IPS-18a (cell line): ENCODE measurements at regions not wholly inside any gene's neighbourhood (a gene's known extent, or its start where the extent isn't known, plus 50 kb on each side); places are given as distances from the start of the nearest gene placed in this dataset.

Experiments
- H3K27ac ChIP-seq: one replicate; pipeline ENCODE4 v1.5.1; 2013; ENCODE audit warnings: low read length
- H3K27me3 ChIP-seq: one replicate; pipeline ENCODE4 v1.6.1; 2013; ENCODE audit warnings: mild to moderate bottlenecking, low read length; ENCODE audit not compliant: control insufficient read depth, insufficient read depth
- H3K36me3 ChIP-seq: one replicate; pipeline ENCODE4 v1.6.1; 2013; ENCODE audit warnings: low read depth, low read length; ENCODE audit not compliant: control insufficient read depth
- H3K4me1 ChIP-seq: one replicate; pipeline ENCODE4 v1.6.1; 2013; ENCODE audit warnings: low read depth, low read length; ENCODE audit not compliant: control insufficient read depth
- H3K4me3 ChIP-seq: one replicate; pipeline ENCODE4 v1.5.1; 2013; ENCODE audit warnings: low read length
- H3K9ac ChIP-seq: one replicate; pipeline ENCODE4 v1.6.1; 2013; ENCODE audit warnings: mild to moderate bottlenecking, low read length, moderate library complexity
- H3K9me3 ChIP-seq: one replicate; pipeline ENCODE4 v1.6.1; 2013; ENCODE audit warnings: low read depth, low read length; ENCODE audit not compliant: control insufficient read depth

DNA sequence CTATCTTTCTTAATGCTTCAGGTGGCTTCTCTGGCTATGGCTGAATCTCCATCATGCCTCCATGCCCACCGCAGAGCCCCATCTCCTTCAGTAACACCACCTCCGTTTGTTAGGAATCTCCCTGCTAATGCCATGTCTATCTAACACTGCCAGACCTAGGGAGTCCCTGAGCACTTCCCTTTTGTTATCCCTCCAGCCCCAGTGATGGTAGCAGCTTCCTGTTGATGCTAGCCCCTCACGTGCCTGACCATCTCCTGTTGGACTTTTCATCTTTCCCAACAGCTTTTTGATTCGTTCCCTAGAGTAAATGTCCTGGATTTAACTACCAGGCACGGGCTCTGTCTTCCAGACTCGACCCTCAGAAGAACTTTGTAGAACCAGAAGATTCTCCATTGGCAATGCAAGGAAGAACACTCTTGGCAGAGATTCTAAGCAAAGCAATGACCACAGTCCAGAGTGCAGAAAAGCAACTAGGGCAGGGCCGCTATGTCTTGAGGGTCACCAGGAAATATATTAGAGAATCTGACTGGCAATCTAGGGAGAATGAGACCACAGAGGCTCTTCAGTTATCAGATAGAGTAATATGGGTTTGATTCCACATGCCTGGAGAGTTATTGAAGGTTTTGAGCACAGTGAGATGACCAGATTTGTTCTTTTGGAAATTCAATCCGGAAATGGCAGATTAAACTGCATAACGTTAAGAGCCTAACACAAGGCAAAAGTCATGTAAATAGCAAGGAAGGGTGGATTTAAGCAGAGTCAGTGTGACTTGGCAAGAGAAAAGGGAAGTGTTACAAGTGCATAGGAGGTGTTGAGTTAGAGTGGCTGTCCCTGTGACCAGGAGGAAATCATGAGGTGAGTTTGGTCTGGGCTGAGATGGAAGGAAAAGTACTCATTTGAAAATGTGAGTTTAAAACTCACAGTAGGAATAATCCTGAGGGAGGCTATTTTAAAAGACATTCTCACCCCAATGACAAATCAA, 555.2 kb downstream of the ACTL7B start:
- no peaks in the 10 kb centered on the region for H3K9me3 ChIP-seq
- H3K9ac ChIP-seq: no peak overlapping the region
- H3K36me3 ChIP-seq: no peaks in the 10 kb centered on the region
- no peak overlapping the region for H3K4me3 ChIP-seq
- H3K27ac ChIP-seq: no peak overlapping the region
- H3K27me3 ChIP-seq: no peaks in the 10 kb centered on the region
- no peaks in the 10 kb centered on the region for H3K4me1 ChIP-seq

DNA sequence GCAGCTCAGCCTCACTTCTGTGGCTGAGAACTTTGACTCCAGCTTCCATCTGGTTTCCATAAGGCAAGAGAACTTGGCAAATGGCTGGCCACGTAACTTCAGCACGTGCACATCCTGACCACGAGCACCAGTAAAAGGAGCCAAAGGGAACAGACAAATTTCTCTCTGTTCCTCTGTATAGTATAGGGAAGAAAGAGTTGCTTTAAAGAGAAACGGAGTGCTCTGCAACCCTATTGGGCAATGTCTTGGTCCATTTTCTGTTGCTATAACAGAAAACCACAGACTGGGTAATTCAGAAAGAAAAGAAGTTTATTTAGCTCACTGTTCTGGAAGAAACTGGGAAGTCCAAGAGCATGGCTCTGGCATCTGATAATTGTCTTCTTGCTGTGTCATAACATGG, 558.7 kb downstream of the ACTL7B start:
- no peak overlapping the region for H3K4me3 ChIP-seq
- no peaks in the 10 kb centered on the region for H3K36me3 ChIP-seq
- H3K4me1 ChIP-seq: no peaks in the 10 kb centered on the region
- no peak overlapping the region for H3K27ac ChIP-seq
- H3K27me3 ChIP-seq: no peaks in the 10 kb centered on the region
- no peaks in the 10 kb centered on the region for H3K9me3 ChIP-seq
- H3K9ac ChIP-seq: no peak overlapping the region

DNA sequence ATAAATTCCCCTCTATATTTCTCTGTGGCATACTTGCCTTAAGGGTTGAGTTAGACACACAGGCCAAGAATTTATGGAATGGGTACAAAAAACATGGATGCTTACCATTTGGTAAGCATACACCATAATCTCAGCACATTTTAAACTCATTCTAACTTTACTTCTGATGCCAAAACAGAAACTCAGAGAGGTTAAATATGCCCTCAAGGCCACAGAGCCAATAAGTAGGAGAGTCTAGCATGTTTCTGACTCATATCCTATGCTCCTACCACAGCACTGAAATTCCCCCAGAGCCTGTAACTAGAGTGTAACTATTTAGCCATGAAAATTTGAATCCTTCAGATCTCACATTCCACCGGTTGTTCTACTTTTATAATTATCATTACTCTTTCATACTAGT, 559.7 kb downstream of the ACTL7B start:
- H3K4me3 ChIP-seq: no peak overlapping the region
- no peak overlapping the region for H3K27ac ChIP-seq

DNA sequence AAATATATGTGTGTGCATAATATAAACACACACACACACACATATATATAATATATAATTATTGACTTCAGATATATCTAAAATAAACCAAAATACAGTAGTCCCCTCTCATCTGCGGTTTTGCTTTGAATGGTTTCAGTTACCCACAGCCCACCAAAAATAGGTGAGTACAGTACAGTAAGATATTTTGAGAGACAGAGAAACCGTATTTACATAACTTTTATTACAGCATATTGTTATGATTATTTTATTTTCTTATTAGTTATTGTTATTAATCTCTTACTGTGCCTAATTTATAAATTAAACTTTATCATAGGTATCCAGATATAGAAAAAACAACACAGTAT, 564.2 kb downstream of the ACTL7B start:
- Histone ChIP-seq H3K27me3 (no peaks in the 10 kb centered on the region), H3K27ac (no peak overlapping the region), H3K4me1 (no peaks in the 10 kb centered on the region), H3K9me3 (no peaks in the 10 kb centered on the region), H3K4me3 (no peak overlapping the region), H3K36me3 (no peaks in the 10 kb centered on the region), H3K9ac (no peak overlapping the region)

More for the DNA sequence above, 559.7 kb downstream of the ACTL7B start:
- H3K9me3 ChIP-seq: no peaks in the 10 kb centered on the region
- H3K27me3 ChIP-seq: no peaks in the 10 kb centered on the region
- no peak overlapping the region for H3K9ac ChIP-seq
- H3K36me3 ChIP-seq: no peaks in the 10 kb centered on the region
- no peaks in the 10 kb centered on the region for H3K4me1 ChIP-seq

DNA sequence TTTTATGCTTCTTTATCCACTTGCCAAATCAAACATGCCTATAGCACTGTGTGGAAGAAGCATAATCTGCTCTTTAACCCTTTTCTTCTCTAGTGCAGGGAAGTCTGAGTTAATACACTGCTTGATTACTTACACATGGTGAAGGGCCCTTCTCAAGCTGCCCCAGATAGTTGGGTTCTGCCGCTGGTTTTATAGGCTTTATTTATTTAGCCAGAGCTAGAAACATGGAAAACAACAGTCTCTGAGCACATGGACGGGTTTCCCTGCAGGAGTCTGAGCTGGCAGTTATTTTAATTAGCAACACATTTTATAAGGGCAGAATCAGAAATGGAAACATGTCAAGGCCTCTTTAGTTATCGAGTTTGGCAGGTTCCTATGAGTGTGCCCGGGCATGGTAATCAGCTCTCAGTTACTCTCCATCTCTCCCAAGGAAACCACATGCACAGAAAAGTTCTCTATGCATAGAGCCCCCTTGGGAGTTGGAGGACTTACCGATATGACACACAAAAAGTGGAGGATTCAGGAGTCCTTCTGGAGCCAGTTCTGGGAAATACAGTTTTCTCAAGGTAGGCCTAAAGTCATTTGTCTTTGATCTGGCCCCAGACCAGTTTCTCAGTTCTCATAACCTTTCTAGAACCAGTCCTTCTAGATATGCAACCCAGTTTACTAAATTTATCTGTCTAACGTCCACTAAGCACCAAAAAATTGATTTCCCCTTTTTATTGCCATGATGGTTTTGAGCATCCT, 564.8 kb downstream of the ACTL7B start:
- Histone ChIP-seq H3K36me3 (no peaks in the 10 kb centered on the region), H3K9ac (no peak overlapping the region), H3K4me3 (no peak overlapping the region), H3K27me3 (no peaks in the 10 kb centered on the region), H3K9me3 (no peaks in the 10 kb centered on the region), H3K4me1 (no peaks in the 10 kb centered on the region), H3K27ac (no peak overlapping the region)

DNA sequence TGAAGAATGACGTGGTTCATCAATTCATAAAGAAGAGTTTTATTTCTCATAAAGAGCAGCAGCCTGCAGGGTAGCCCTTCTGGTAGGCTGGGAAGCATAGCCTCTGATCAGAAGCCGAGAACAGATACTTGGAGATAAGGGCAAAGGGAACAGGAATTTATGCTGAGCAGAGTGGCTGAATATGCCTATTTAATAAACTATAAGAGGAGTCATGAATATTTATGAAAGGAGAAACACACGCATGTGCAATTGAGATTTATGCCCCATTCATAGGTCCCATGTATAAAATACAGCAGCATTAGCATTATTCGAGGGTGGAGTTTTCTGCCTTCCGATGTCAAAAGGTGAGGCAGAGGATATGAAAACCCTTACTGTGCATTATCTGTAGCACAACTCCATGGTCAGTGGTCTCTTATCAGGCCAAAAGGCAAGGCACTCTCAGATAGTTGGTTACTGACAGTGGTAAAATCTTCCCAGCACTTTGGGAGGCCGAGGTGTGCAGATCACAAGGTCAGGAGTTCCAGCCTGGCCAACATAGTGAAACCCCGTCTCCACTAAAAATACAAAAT, 569.1 kb downstream of the ACTL7B start:
- no peaks in the 10 kb centered on the region for H3K4me1 ChIP-seq
- no peak overlapping the region for H3K27ac ChIP-seq
- H3K27me3 ChIP-seq: no peaks in the 10 kb centered on the region
- H3K9me3 ChIP-seq: no peaks in the 10 kb centered on the region
- no peaks in the 10 kb centered on the region for H3K36me3 ChIP-seq
- no peak overlapping the region for H3K9ac ChIP-seq
- H3K4me3 ChIP-seq: no peak overlapping the region

DNA sequence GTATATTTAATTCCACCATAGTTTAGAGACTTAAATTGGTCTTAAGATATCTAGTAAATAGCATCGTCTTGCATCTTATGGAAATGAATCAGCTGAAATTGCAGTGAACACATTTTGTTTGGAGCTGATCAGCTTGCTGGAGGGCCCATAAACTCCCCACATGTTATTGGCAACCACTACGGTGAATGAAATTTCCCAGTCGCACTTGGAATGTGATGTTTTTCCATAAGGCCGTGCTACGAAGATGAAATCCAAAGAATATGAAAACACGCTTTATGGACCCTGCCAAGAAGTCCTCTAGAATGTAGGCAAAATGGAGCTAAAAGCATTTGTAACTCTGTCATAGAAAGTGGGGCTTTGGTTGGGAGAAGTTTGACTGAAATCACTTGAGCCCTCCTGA, 572.1 kb downstream of the ACTL7B start:
- no peaks in the 10 kb centered on the region for H3K27me3 ChIP-seq
- no peak overlapping the region for H3K27ac ChIP-seq
- H3K36me3 ChIP-seq: no peaks in the 10 kb centered on the region
- H3K9me3 ChIP-seq: no peaks in the 10 kb centered on the region
- H3K4me1 ChIP-seq: no peaks in the 10 kb centered on the region
- H3K4me3 ChIP-seq: no peak overlapping the region
- H3K9ac ChIP-seq: no peak overlapping the region

DNA sequence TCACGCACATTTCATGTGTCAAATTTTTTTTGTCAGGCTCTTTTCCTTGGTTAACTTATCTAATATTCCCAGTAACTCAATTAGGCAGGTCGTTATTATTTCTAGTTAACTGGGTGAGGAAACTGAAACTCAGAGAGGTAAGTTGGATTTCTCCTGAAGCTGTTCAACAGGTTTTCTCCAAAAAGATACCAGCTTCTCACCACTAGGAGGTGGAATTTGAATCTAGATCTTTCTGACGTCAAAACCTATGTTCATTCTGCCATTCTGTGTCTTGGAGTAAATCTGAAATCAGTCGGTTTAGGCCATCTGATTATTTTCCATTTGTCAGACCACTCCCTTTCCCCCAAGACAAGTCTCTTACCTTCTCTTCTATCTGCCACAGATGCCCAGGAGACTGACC, 572.9 kb downstream of the ACTL7B start:
- H3K9ac ChIP-seq: no peak overlapping the region
- no peaks in the 10 kb centered on the region for H3K9me3 ChIP-seq
- H3K27me3 ChIP-seq: no peaks in the 10 kb centered on the region
- no peak overlapping the region for H3K27ac ChIP-seq
- no peaks in the 10 kb centered on the region for H3K36me3 ChIP-seq
- H3K4me1 ChIP-seq: no peaks in the 10 kb centered on the region
- no peak overlapping the region for H3K4me3 ChIP-seq

DNA sequence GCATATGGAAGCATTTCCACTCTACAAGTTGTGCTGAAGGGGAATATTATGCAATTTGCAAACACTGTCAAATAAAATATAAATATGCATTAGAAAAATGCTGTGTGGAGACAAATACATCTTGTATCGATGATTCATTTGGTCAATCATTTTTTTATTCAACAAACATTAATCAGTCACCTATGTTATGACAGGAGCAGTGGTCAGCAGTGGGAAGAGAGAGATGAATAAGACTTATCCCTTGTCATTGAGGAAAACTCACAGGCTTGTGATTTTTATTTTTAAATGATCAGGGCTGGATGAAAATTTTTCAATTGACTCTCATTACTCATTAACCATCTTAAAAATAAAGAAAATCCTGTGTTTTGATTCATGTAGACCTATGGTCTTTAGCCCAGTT, 574.1 kb downstream of the ACTL7B start:
- no peaks in the 10 kb centered on the region for H3K27me3 ChIP-seq
- no peaks in the 10 kb centered on the region for H3K36me3 ChIP-seq
- no peak overlapping the region for H3K4me3 ChIP-seq
- no peak overlapping the region for H3K9ac ChIP-seq
- H3K4me1 ChIP-seq: no peaks in the 10 kb centered on the region
- no peaks in the 10 kb centered on the region for H3K9me3 ChIP-seq
- H3K27ac ChIP-seq: no peak overlapping the region

DNA sequence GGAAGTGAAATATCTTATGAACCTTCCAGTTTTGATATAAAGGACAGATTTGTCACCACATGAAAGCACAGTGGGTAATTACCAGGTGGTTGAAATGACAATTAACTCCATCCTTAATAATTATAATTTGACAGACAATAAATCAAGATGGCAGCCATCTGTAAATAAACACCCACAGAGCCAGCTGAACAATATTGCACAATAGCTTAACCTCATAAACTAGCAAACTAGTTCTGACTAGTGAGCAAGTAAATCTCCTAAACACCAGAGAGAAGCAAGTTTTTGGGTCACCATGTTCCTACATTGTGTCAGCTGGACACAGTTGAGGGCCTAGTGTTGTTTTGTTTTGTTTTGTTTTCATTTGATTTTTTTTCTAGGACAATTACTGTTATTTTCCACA, 577.4 kb downstream of the ACTL7B start:
- no peaks in the 10 kb centered on the region for H3K9me3 ChIP-seq
- no peak overlapping the region for H3K9ac ChIP-seq
- no peaks in the 10 kb centered on the region for H3K4me1 ChIP-seq
- no peak overlapping the region for H3K27ac ChIP-seq
- H3K27me3 ChIP-seq: no peaks in the 10 kb centered on the region
- no peaks in the 10 kb centered on the region for H3K36me3 ChIP-seq
- H3K4me3 ChIP-seq: no peak overlapping the region

DNA sequence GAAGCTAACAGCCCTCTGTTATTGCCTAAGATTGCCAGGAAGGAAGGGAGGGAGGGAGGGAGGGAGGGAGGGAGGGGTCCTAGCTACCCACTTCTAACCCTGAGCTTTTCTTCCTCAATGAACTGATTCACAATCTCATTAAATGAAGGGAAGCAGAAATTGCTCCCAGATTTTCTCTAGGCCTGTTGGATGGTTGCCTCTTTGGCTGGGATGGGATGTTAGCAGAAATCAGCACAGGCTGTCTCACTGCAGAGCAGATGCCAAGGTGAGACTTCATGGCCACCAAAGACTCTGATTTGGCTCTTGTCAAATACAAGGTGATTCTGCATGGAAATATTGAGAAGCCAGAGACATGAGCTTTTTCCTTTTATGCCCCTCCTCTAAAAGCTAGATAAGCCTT, 578.6 kb downstream of the ACTL7B start:
- no peaks in the 10 kb centered on the region for H3K36me3 ChIP-seq

More for the DNA sequence above, 578.6 kb downstream of the ACTL7B start:
- Histone ChIP-seq H3K9ac (no peak overlapping the region), H3K4me1 (peaks cover 8% of the 10 kb centered on the region), H3K4me3 (no peak overlapping the region), H3K27ac (no peak overlapping the region), H3K27me3 (no peaks in the 10 kb centered on the region), H3K9me3 (no peaks in the 10 kb centered on the region)
